Cerebellar nuclear complex (tissue), 1 donor: ENCODE measurements at regions not wholly inside any gene's neighbourhood (a gene's known extent, or its start where the extent isn't known, plus 50 kb on each side); places are given as distances from the start of the nearest gene placed in this dataset.

Source experiments
- DNase-seq, 2 experiments: peaks; one replicate each; lab custom pipeline; 2025; lab: John Stamatoyannopoulos, UW

- no peak for DNase-seq
Observed at GRCh38 chr2:8622199-8622911, 59.5 kb upstream of the ID2 start.

- no peak for DNase-seq
Observed at GRCh38 chr2:8622924-8623465, 58.9 kb upstream of the ID2 start.

GRCh38 chr2:8623576-8623957 lies 58.3 kb upstream of the ID2 start:
- DNase-seq, result no peak

- DNase-seq, result no peak
Observed at GRCh38 chr2:8623958-8624591, 57.8 kb upstream of the ID2 start.

- DNase-seq, result no peak
Observed at GRCh38 chr2:8624855-8625398, 56.9 kb upstream of the ID2 start.

GRCh38 chr2:8625399-8626300 lies 56.2 kb upstream of the ID2 start:
- no peak for DNase-seq

- DNase-seq, result no peak
Observed at GRCh38 chr2:8626572-8626971, 55.3 kb upstream of the ID2 start.

- DNase-seq, result no peak
Observed at GRCh38 chr2:8627019-8627691, 54.7 kb upstream of the ID2 start.

- DNase-seq, result no peak
Observed at GRCh38 chr2:8627692-8628085, 54.2 kb upstream of the ID2 start.

GRCh38 chr2:8628179-8628865 lies 53.5 kb upstream of the ID2 start:
- DNase-seq, result no peak

GRCh38 chr2:8628866-8629209 lies 53.0 kb upstream of the ID2 start:
- no peak for DNase-seq

- DNase-seq, result no peak
Observed at GRCh38 chr2:8629402-8629801, 52.5 kb upstream of the ID2 start.

- no peak for DNase-seq
Observed at GRCh38 chr2:8630676-8631464, 51.0 kb upstream of the ID2 start.

GRCh38 chr2:8631465-8632005 lies 50.3 kb upstream of the ID2 start:
- DNase-seq, result no peak
